ENCODE measurements at regions not wholly inside any gene's neighbourhood (a gene's known extent, or its start where the extent isn't known, plus 50 kb on each side); places are given as distances from the start of the nearest gene placed in this dataset.

- Histone ChIP-seq H3K4me3 (ENCODE audit: low read depth, low read length, poor library complexity, severe bottlenecking) (no peak overlapping the region), H3K9me3 (ENCODE audit: low read length) (no peaks in the 10 kb centered on the region), H3K9ac (ENCODE audit: low read length) (no peak overlapping the region), H3K4me2 (ENCODE audit: low read length) (no peak overlapping the region), H3K27me3 (ENCODE audit: insufficient read depth, low read length) (no peaks in the 10 kb centered on the region), H4K20me1 (ENCODE audit: insufficient read depth, low read length) (no peaks in the 10 kb centered on the region), H3F3A (ENCODE audit: insufficient read depth, low read length) (no peaks in the 10 kb centered on the region), H2AFZ (ENCODE audit: low read length) (no peak overlapping the region), H3K36me3 (ENCODE audit: insufficient read depth, low read length) (no peaks in the 10 kb centered on the region), H3K79me2 (ENCODE audit: insufficient read depth, low read length) (no peaks in the 10 kb centered on the region), H3K9me2 (ENCODE audit: low read depth, low read length) (no peaks in the 10 kb centered on the region), H3K27ac (ENCODE audit: low read depth, low read length, poor library complexity, severe bottlenecking) (no peak overlapping the region), H3K4me1 (ENCODE audit: insufficient read depth, low read length, severe bottlenecking) (no peaks in the 10 kb centered on the region)
- TF ChIP-seq EZH2 (IDR thresholded peaks at IDR 0.05; ENCODE audit: borderline replicate concordance, low read length) (no peak), CTCF (IDR thresholded peaks at IDR 0.05; ENCODE audit: low read length) (no peak)
Measured at GRCh38 chr10:33837736-33838135, 503.3 kb upstream of the NRP1 start.

GRCh38 chr10:33835556-33835955 is 501.1 kb upstream of the NRP1 start:
- Histone ChIP-seq H3K36me3 (ENCODE audit: insufficient read depth, low read length) (no peaks in the 10 kb centered on the region), H3F3A (ENCODE audit: insufficient read depth, low read length) (no peaks in the 10 kb centered on the region), H3K9me2 (ENCODE audit: low read depth, low read length) (no peaks in the 10 kb centered on the region), H3K9me3 (ENCODE audit: low read length) (no peaks in the 10 kb centered on the region), H3K27me3 (ENCODE audit: insufficient read depth, low read length) (no peaks in the 10 kb centered on the region), H3K9ac (ENCODE audit: low read length) (no peak overlapping the region), H4K20me1 (ENCODE audit: insufficient read depth, low read length) (no peaks in the 10 kb centered on the region), H2AFZ (ENCODE audit: low read length) (no peak overlapping the region), H3K4me2 (ENCODE audit: low read length) (no peak overlapping the region), H3K27ac (ENCODE audit: low read depth, low read length, poor library complexity, severe bottlenecking) (no peak overlapping the region), H3K4me3 (ENCODE audit: low read depth, low read length, poor library complexity, severe bottlenecking) (no peak overlapping the region), H3K79me2 (ENCODE audit: insufficient read depth, low read length) (no peaks in the 10 kb centered on the region), H3K4me1 (ENCODE audit: insufficient read depth, low read length, severe bottlenecking) (no peaks in the 10 kb centered on the region)
- TF ChIP-seq EZH2 (IDR thresholded peaks at IDR 0.05; ENCODE audit: borderline replicate concordance, low read length) = no peak

- no peak overlapping the region for H3K4me2 ChIP-seq (ENCODE audit: low read length)
- H3K79me2 ChIP-seq (ENCODE audit: insufficient read depth, low read length) = no peaks in the 10 kb centered on the region
- no peaks in the 10 kb centered on the region for H3K9me3 ChIP-seq (ENCODE audit: low read length)
- no peaks in the 10 kb centered on the region for H3K9me2 ChIP-seq (ENCODE audit: low read depth, low read length)
- H3K27ac ChIP-seq (ENCODE audit: low read depth, low read length, poor library complexity, severe bottlenecking) = no peak overlapping the region
- no peaks in the 10 kb centered on the region for H4K20me1 ChIP-seq (ENCODE audit: insufficient read depth, low read length)
- no peak overlapping the region for H3K4me3 ChIP-seq (ENCODE audit: low read depth, low read length, poor library complexity, severe bottlenecking)
- H3K36me3 ChIP-seq (ENCODE audit: insufficient read depth, low read length) = no peaks in the 10 kb centered on the region
- H3K4me1 ChIP-seq (ENCODE audit: insufficient read depth, low read length, severe bottlenecking) = no peaks in the 10 kb centered on the region
- H3F3A ChIP-seq (ENCODE audit: insufficient read depth, low read length) = no peaks in the 10 kb centered on the region
- no peaks in the 10 kb centered on the region for H3K27me3 ChIP-seq (ENCODE audit: insufficient read depth, low read length)
- no peak overlapping the region for H3K9ac ChIP-seq (ENCODE audit: low read length)
- TF ChIP-seq CTCF (IDR thresholded peaks at IDR 0.05; ENCODE audit: low read length) (no peak), EZH2 (IDR thresholded peaks at IDR 0.05; ENCODE audit: borderline replicate concordance, low read length) (no peak)
- no peak overlapping the region for H2AFZ ChIP-seq (ENCODE audit: low read length)
Measured at GRCh38 chr10:33833566-33833965, 499.1 kb upstream of the NRP1 start.

GRCh38 chr10:33832124-33832787 is 497.8 kb upstream of the NRP1 start:
- Histone ChIP-seq H3K4me3 (ENCODE audit: low read depth, low read length, poor library complexity, severe bottlenecking) (no peak overlapping the region), H3K9me2 (ENCODE audit: low read depth, low read length) (no peaks in the 10 kb centered on the region), H3K4me2 (ENCODE audit: low read length) (no peak overlapping the region), H4K20me1 (ENCODE audit: insufficient read depth, low read length) (no peaks in the 10 kb centered on the region), H3K27me3 (ENCODE audit: insufficient read depth, low read length) (no peaks in the 10 kb centered on the region), H3F3A (ENCODE audit: insufficient read depth, low read length) (no peaks in the 10 kb centered on the region), H3K27ac (ENCODE audit: low read depth, low read length, poor library complexity, severe bottlenecking) (no peak overlapping the region), H3K36me3 (ENCODE audit: insufficient read depth, low read length) (no peaks in the 10 kb centered on the region), H3K9me3 (ENCODE audit: low read length) (no peaks in the 10 kb centered on the region), H3K9ac (ENCODE audit: low read length) (no peak overlapping the region), H3K4me1 (ENCODE audit: insufficient read depth, low read length, severe bottlenecking) (no peaks in the 10 kb centered on the region), H3K79me2 (ENCODE audit: insufficient read depth, low read length) (no peaks in the 10 kb centered on the region), H2AFZ (ENCODE audit: low read length) (no peak overlapping the region)
- TF ChIP-seq CTCF (IDR thresholded peaks at IDR 0.05; ENCODE audit: low read length) (no peak), EZH2 (IDR thresholded peaks at IDR 0.05; ENCODE audit: borderline replicate concordance, low read length) (no peak)

Measured in OCI-LY1 (cell line).